GM19025 (cell line): ENCODE measurements at regions not wholly inside any gene's neighbourhood (a gene's known extent, or its start where the extent isn't known, plus 50 kb on each side); places are given as distances from the start of the nearest gene placed in this dataset.
A peak's percentile ranks its signal among the peaks of the same experiment; 100 is the strongest.

Source experiments
- ATAC-seq: cut with Tn5 transposase; IDR thresholded peaks from one replicate; pipeline ENCODE4 v1.9.1; 2021; ENCODE audit warnings: mild to moderate bottlenecking, low read depth, moderate library complexity; ENCODE audit not compliant: unreplicated experiment

DNA sequence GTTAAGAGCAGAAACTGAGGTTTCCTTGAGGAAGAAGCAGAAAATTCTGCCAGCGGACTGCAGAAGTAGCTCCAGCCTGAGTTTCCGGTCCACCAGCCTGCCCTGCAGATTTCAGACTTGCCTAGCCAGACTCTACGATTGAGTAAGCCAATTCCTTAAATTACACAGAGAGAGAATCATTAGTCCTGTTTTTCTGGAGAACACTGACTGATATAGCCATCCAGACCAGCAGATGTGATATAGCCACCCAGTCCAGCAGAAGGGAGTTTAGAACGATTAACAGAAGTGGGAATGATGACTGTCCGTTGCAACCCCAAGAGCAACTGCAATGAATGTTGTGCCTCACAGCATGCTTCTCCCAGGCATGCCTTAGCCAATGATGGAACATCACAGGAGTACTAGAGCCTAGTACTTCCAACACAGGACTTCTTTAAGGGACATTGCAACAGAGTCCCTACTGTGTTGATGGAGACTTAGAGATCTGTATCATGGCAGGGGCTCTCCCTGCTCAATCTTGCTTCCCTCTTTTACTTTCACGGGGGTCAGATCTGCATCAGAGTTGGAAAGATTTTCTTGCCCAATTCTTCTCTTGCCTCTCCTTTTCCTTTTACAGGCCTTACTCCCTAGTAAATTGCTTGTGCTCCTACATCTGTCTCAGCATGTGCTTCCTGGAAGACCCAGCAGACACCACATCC, 264.6 kb upstream of the CLNK start:
- no peak for ATAC-seq

DNA sequence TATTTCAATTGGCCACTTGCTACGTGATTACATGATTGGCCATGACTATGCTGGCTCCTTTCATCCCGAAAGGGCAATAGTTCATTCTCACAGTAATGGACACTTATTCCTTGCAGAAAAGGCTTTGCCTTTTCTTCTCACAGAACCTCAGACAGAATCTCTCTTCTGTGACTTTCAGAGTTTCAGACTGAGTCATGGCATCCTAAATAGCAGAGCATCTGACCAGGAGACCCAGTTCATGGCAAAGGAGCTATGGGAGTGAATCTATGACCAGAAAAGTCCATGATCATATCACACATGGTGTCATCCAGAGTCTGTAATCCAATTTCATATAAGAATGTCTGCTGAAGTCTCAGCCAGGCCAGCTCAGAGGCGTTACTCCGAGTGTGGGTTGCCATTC, 263.3 kb upstream of the CLNK start:
- ATAC-seq, result no peak

DNA sequence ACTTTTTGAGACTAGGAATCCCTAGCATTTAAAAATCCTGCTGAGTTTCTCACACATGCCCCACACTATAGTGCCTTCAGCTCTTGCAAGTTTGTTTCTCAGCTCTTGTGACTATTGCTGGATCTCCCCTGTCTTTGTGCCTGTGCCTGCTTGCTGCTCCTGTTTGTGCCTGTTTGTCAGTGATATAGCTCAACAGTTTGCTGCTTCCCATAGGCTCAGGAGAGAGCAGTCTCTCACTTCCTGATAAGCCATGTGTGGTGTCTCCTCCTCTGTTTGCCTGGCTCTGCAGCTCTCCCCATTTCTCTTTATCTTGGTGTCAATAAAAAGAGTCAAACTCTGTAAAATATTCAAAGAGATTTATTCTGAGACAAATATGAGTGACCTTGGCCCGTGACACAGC, 259.8 kb upstream of the CLNK start:
- no peak for ATAC-seq

DNA sequence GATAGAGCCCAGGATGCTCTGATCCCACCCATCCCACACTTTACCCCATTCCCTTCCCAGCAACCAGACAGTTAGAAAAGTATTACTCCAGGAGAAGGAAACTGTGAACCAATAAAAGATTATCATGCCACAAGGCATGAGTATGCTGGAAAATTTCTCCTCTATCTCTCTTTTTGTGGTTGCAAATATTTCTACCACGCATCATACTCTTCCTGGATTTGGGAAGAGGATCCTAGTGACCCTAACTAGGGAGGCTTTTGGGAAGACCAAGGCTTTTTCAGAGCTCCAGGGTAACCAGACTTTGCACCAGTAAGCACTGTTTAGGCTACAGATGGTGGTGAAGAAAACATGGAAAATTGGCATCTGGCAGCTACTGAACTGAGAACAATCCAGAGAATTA, 257.6 kb upstream of the CLNK start:
- no peak for ATAC-seq

DNA sequence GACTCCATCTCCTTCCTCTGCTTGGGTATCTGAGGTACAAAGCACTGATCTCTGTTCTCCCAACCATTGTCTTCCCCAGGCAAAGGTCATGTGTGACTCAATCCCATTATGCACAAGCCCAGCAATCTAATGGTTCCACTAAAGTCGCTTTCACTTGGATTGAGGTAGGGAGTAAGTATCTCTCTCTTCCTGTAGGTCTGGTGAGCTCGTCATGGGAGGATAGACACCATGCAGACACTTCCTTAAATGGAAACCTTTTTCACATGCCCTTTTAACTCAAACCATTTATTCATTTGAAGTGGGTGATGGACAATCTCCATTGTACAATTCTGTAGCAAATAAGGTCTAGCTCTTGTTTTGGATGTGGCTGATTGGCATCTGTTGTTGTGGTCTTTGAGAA, 245.2 kb upstream of the CLNK start:
- no peak for ATAC-seq

DNA sequence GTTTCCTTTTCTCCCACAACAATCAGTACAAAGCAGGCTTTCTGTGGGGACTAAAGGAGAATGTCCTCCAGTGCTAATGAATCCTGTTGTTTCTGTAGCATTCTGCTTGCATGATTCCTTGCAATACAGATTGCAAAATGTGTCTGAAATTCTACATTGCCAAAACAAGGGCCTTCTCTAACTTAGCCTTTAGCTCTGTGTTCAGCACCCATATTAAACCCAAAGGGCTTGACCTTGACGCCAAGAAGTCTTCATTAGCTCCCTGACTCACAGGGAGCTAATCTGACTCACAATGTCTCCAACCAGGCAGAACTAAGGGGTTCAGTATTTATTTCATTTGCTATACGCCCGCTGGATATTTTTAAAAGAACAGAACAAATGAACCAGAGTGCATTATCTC, 241.4 kb upstream of the CLNK start:
- ATAC-seq, result no peak

DNA sequence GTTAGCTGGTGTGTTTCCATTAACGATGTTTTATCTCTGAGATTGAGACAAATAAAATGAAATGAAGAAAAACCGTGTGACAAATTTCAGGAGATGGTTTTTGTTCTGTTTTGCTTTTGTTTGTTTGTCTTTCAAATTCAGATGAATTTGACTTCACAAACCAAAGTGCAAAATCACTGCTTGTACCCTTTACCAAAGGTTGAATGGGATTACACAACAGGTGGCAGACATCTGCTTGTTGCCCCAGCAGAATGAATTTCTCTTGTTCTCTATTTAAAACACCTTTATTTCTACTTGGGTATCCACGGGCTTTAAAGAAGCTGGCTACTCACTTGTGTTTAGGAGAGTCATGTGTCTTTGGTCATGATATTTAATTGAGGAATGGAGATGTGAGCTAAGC, 239.7 kb upstream of the CLNK start:
- no peak for ATAC-seq

DNA sequence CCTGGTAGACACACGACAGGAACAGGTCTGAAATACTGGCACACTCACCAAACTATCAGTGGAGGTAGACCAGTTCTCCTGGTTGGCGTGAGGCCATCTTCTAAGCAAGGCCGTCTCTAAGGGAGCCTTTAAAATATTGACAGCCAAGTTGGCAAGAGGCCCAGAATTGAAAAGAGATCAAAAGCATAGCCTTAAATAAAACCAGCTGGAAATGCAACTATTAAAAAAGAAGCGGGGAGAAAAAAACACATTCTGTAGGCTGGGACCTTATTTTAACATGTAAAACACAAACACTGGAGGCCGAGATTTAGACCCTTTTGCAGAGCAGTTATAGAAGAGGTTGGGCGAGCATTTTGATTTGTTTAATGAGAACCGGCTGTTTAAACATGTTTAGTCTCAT, 233.0 kb upstream of the CLNK start:
- no peak for ATAC-seq

DNA sequence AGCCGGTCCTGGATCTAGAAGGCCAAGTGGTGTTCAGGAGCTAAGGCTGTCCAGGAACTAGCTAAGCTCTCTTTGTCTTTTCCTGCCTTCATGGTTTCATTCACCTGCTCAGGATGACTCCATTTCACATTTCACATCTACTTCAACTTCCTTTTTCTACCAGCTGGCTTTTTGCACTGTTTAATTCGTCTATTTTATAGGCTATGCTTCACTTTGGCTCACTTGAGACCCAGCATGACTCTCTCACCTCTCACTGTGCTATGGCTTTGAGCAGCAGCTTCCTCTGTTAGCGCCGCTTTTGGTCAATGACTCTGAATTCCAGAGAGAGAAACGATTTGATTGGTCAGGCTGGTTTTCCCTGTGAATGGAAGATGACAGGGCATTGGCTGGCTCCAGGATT, 213.5 kb upstream of the CLNK start:
- no peak for ATAC-seq

DNA sequence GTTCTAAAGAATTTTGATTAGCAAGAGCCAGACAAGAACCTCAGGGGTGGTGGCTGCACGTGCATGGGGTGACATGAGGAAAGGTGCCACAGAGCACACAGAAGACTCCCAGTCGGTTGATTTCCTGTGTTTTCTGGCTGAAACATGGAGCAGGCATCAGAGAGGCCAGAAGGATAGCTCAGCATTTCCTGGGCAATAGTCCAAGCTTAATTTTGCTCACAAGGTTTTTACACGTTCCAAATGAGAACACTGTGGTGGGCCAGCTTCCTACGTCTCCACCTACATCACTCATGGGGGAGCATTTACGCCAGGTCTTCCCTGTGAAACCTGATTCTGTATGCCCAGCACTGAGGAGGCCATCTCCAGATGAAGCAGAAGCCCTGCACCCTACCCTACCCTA, 212.5 kb upstream of the CLNK start:
- no peak for ATAC-seq

DNA sequence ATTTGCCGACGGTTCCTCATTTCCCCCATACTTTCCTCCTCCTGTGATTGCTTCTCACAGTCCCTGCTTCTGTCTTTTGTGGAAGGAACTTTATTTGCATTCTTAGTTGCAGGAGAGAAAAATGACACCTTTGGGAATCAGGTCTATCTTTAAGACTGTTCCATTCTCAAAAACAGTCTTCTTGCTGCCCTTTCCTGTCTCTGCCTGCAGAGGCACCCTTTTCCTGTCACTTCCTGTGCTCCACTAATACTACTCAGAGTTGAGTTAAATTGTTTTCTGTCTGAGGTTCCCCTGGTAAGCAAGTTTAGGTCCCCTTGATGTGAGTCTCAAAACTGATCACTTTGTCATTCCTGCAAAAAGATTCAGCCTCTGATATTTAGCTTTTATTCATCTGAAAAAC, 208.8 kb upstream of the CLNK start:
- peak; percentile 71 for ATAC-seq

DNA sequence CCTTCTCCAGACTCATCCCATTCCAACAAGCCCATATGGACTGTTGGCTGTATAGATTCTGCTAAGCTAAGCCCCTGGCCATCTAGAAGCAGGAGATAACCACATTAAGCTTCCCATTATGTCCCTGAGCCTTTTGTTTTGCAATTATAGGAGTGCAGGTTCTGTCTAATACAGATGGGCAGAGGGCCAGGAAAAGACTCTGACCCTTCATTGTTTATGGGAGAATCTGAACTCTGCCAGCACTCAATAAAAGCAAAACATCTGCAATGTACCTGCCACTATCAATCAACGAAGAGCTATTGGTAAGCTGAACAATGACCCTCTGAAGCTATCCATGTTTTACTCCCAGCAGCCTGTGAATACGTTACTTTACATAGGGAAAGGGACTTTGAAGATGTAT, 207.3 kb upstream of the CLNK start:
- no peak for ATAC-seq

DNA sequence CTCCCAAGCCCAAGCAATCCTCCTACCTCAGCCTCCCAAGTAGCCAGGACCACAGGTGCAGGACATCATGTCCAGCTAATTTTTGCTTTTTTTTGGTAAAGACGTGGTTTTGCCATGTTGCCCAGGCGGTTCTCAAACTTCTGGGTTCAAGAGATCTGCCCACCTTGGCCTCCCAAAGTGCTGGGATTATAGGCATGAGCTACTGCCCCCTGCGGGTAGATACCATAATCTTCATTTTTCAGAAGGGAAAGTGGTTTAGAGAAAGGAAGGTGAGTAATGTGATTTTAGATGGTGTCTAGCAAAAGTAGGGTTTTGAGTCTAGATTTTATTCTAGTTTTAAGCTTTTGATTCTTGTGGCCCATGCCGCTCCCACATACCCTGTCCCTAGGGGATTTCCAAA, 205.3 kb upstream of the CLNK start:
- ATAC-seq, result no peak

DNA sequence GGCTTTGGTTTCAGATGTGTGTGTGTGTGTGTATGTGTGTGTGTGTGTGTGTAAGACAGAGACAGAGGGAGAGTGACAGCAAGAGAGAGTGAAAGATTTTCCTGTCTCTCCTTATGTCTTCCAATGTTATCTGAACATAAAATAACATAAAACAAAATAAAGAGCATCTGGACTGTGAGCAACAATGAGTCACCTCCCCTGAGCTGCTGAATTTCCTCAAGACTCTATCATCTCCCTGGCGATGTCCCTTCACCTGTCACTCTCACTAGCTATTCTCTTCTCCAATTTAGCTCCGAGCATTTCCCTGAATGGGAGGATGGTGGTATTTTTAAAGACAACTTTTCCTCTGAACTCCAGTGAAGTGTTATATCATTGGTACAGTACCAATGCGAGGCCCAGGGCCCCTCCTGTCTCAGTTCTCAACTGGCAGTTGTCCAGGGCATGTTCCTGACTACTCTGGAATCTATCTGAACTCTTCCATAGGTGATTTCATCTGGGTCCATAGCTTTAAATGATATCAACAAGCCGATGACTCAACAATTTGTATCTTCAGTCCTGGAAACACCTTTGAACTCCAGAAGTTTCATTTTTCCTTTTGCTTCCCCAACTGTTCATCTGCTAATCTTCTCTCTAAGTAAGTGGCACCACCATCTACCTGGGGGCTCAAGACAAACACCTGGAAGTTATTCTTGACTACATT, 195.0 kb upstream of the CLNK start:
- no peak for ATAC-seq

DNA sequence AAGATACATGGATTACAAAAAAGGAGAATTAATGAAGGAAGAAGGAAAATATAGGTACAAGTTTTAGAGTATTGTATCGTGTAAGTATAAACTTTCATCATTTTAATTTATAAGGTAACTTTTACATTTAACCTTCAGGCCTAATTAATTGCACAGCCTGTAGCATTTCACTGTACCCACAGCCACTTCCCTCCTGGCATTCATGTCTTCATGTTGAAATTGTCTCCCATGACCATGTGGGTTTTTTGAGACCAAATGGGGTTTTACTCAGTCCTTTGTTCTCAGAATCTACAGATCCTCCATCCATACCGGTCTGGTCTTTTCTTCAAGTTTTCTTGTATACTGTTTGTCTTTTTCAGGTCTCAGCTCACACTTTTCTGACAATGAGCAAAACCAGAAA, 194.3 kb upstream of the CLNK start:
- ATAC-seq, result no peak

DNA sequence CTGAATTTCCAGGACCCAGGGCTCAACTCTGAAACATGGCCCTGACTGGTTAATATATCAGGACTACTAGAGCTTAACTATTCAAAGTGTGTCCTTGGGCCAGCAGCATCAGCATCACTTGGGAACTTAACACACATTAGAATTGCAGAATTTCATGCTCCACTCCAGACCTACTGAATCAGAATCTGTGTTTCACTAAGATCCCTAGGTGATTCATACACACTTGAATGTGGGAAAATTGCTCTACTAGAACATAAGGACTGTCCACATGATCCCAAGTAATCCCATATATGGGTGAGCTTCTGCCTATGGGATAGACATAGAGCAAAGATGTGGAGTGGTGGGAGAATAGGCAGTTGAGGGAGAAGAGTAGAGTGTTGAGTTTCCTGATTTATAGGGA, 192.5 kb upstream of the CLNK start:
- no peak for ATAC-seq

DNA sequence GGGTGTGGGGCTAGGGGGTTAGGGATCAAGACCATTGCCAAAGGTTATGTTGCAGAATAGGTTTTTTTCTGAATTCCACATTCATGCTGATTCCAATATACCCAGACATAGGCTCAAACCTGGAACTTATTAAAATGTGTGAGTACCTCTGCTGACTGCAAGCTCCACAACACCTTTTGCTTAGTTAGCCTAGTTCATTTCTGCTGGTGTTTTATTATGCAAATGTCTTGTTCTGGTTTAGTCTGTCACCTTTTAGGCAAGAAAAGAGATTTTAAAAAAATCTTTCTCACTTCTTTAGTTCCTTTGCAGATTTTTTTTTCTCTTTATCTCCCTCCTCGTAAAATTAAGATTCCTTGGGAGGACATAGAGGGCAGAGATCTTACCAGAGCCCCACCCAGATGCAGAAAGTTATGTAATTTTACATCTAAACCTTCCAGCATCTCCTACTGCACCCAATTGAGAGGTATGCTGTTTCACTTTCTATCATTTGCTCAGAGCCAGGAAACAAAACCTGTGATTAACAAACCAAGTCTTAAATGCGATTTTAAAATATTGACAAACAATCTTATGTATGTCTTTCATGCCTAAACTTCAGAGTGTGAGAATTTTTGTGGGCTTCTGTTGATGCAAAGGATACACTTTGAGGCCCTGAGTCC, 190.7 kb upstream of the CLNK start:
- ATAC-seq, result no peak

DNA sequence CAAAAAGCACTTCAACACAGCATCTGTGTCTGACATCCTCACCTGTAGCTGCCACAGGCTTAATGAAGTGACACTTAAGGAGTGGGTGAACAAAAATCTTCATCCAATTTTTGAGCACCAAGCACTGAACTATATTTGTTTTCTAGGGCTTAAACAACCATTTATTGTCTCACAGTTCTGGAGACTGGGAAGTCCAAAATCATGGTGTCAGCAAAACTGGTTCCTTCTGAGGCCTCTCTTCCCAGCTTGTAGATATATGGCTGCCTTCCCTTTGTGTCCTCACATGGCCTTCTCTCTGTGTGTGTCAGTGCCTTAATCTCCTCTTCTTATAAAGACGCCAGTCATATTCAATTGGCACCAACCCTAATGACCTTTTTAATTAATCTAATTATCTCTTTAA, 189.2 kb upstream of the CLNK start:
- ATAC-seq, result no peak

DNA sequence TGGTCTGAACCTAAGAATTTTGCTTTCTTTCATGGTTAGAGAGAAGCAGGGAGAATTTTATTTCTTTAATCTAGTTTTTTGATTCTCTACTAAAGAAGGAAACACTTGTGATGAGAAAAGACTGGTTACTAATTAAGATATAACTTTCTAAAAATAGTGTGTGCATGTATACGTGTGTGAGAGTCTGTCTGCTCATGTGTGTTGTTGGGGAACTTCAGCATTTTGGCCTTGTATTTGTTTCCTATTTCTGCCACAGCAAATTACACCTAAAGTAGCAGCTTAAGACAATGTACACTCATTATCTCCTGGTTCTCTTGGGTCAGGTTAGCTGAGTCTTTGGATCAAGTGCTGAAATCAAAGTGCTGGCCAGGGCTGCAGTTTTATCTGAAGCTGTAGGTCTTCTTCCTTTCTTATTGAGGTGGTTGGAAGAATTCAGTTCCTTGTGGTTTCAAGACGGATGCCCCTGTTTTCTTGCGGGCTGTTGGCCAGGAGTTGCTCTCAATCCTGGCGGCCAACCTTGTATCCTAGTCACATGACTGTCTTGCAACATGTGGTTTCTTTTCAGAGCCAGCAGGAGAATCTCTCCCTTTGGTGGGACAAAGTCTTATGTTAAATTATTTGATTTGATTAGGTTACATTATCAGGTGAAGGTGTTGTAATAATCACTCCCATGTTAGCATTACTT, 188.4 kb upstream of the CLNK start:
- no peak for ATAC-seq

DNA sequence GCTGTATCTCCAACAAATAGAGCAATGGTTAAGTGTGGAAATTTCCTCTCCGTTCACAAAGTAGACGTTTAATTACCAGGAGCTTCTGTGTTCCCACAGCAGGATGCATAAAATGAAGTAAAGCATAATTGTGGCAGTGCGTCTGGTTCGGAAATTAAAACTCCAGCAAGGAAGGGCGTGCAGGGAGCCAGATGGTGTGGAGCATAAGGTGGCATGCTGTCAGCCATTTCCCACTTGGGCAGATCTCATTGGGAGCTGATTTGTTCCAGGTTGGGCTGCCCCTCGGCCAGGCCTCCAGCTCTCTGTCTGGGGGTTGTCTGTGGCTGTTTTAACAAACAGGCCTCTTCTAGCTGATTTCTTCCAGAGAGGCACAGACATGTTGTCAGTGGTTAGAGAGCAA, 182.1 kb upstream of the CLNK start:
- no peak for ATAC-seq

DNA sequence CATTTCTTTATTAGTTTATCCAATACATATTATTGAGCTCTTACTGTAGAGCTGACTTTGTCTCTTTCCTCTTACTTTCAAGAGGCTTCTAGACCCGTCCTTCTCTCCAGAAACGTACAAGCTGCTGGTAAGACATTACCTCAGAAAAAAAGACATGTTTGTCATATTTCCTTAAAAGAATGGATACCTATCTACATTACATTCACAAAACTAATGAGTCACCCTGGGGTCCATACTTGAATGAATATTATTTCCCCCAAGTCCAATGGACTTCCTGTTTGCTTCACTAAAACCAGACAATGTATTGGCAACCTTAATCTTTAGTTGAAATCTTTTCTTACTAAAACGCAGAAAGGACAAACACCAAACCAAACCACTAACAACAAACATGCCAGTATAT, 176.5 kb upstream of the CLNK start:
- ATAC-seq, result no peak
